Kidney (tissue), 13 donors: ENCODE measurements at regions not wholly inside any gene's neighbourhood (a gene's known extent, or its start where the extent isn't known, plus 50 kb on each side); places are given as distances from the start of the nearest gene placed in this dataset.
"Not testable (repeated sequence)": the region's sequence is repeated elsewhere in the genome, so short reads cannot be mapped to it uniquely, and the experiment has no call there.

Experiments
- DNase-seq, 5 donors: peaks; one replicate each; pipeline ENCODE4 v3.0.0-alpha.2; 2013 to 2020
- FAIRE-seq: peaks from 2 replicates; lab custom pipeline; 2012; peaks lifted over from hg19 to GRCh38; lab: Jason Lieb, UNC
- H3K27ac ChIP-seq, 2 donors: one replicate each; pipeline ENCODE4 v1.7.0; 2013; ENCODE audit warnings: low read depth in 2 of 2, low read length in 2 of 2, inconsistent platforms in 1 of 2
- H3K27me3 ChIP-seq: one replicate; pipeline ENCODE4 v1.7.1; 2013; ENCODE audit warnings: low read length, inconsistent platforms; ENCODE audit not compliant: control insufficient read depth, insufficient read depth
- H3K36me3 ChIP-seq, 3 donors: one replicate each; pipeline versions ENCODE4 v1.7.0 to v1.7.1; 2013; ENCODE audit warnings: low read length in 3 of 3, control low read depth in 1 of 3, inconsistent platforms in 1 of 3; ENCODE audit not compliant: insufficient read depth in 3 of 3, control insufficient read depth in 2 of 3
- H3K4me1 ChIP-seq, 3 donors: one replicate each; pipeline versions ENCODE4 v1.7.0 to v1.7.1; 2013; ENCODE audit warnings: low read length in 3 of 3, inconsistent platforms in 1 of 3, low read depth in 1 of 3; ENCODE audit not compliant: control insufficient read depth in 2 of 3, insufficient read depth in 2 of 3
- H3K4me3 ChIP-seq, 3 donors: one replicate each; pipeline versions ENCODE4 v1.7.0 to v1.8.1; 2013; ENCODE audit warnings: low read length in 3 of 3, control low read depth in 1 of 3, inconsistent platforms in 1 of 3
- H3K9ac ChIP-seq, 3 donors: one replicate each; pipeline versions ENCODE4 v1.7.0 to v1.7.1; 2013; ENCODE audit warnings: low read length in 3 of 3, control low read depth in 1 of 3, inconsistent platforms in 1 of 3
- H3K9me3 ChIP-seq, 3 donors: one replicate each; pipeline versions ENCODE4 v1.7.0 to v1.7.1; 2013; ENCODE audit warnings: low read length in 3 of 3, control low read depth in 1 of 3, inconsistent platforms in 1 of 3; ENCODE audit not compliant: control insufficient read depth in 2 of 3, insufficient read depth in 1 of 3
- CTCF ChIP-seq: IDR thresholded peaks from 3 replicates; pipeline ENCODE4 v1.5.1; 2012; ENCODE audit warnings: mild to moderate bottlenecking, moderate library complexity, borderline replicate concordance; ENCODE audit not compliant: insufficient read depth; ENCODE audit errors: extremely low read depth
- intact Hi-C: fragments of 100-400 bp; cut with DNase I; formaldehyde crosslinking; loops from one replicate; pipeline ENCODE4 v1.11.1; 2022
- donor health status: control.
- donor health status: control.
- donor health status: control.
- donor health status: control.
- donor health status: control.
- donor health status: DM: yes; HTN: yes; CAD: no.
- donor health status: Normal renal cell carcinoma (clear cell type).

GRCh38 chr2:6184532-6185292 lies 492.5 kb downstream of the SOX11 start:
- intact Hi-C loops = no loop called here
- no peaks in the 10 kb centered on the region for H3K4me1 ChIP-seq
- H3K36me3 ChIP-seq = no peaks in the 10 kb centered on the region
- peak in 4 of 5 donors; percentile 88 to 94 (median 93) for DNase-seq
- H3K4me3 ChIP-seq = no peak overlapping the region
- no peak overlapping the region for H3K9ac ChIP-seq
- no peak for FAIRE-seq
- H3K9me3 ChIP-seq = no peaks in the 10 kb centered on the region
- H3K27me3 ChIP-seq = no peaks in the 10 kb centered on the region
- no peak for TF ChIP-seq CTCF
- no peak overlapping the region for H3K27ac ChIP-seq

GRCh38 chr2:6186332-6187151 lies 494.4 kb downstream of the SOX11 start:
- DNase-seq = peak; percentile 46 to 73 (median 59)
- no peak for FAIRE-seq
- peak overlapping the region; percentile 29 to 64 for H3K27ac ChIP-seq

GRCh38 chr2:6196449-6196848 lies 504.3 kb downstream of the SOX11 start:
- DNase-seq (no peak), FAIRE-seq (no peak)
- no peaks in the 10 kb centered on the region for H3K9me3 ChIP-seq
- H3K9ac ChIP-seq = no peak overlapping the region
- H3K36me3 ChIP-seq = no peaks in the 10 kb centered on the region
- no peak for TF ChIP-seq CTCF
- no peak overlapping the region for H3K27ac ChIP-seq
- H3K4me1 ChIP-seq = no peaks in the 10 kb centered on the region
- intact Hi-C loops = no loop called here
- H3K27me3 ChIP-seq = no peaks in the 10 kb centered on the region
- H3K4me3 ChIP-seq = no peak overlapping the region

More at GRCh38 chr2:6186332-6187151, 494.4 kb downstream of the SOX11 start:
- no peak overlapping the region for H3K9ac ChIP-seq
- no peak overlapping the region for H3K4me3 ChIP-seq
- no peaks in the 10 kb centered on the region for H3K4me1 ChIP-seq
- H3K27me3 ChIP-seq = no peaks in the 10 kb centered on the region
- H3K9me3 ChIP-seq = no peaks in the 10 kb centered on the region
- intact Hi-C loops = no loop called here
- H3K36me3 ChIP-seq = no peaks in the 10 kb centered on the region
- no peak for TF ChIP-seq CTCF

- H3K9me3 ChIP-seq, H3K36me3 ChIP-seq, H3K9ac ChIP-seq, FAIRE-seq, H3K27me3 ChIP-seq, H3K4me3 ChIP-seq, intact Hi-C loops, DNase-seq, H3K4me1 ChIP-seq, H3K27ac ChIP-seq: not testable (repeated sequence)
Observed at GRCh38 chr2:6198370-6198919, 506.3 kb downstream of the SOX11 start.
